GM23338 (cell line): ENCODE measurements at regions not wholly inside any gene's neighbourhood (a gene's known extent, or its start where the extent isn't known, plus 50 kb on each side); places are given as distances from the start of the nearest gene placed in this dataset.

Source experiments
- ATAC-seq: fragments of 200-7000 bp; cut with Tn5 transposase; 3 replicates; pipeline ENCODE4 v1.9.1; 2020
- DNase-seq: peaks from one replicate; pipeline ENCODE4 v3.0.0-alpha.2; 2015; ENCODE audit warnings: low spot score
- H2AFZ ChIP-seq: fragments of 200-600 bp; sonication (generic); 2 replicates; pipeline ENCODE4 v1.8.0; 2016; ENCODE audit warnings: antibody characterized with exemption, mild to moderate bottlenecking, moderate library complexity
- H3F3A ChIP-seq: fragments of 200-600 bp; sonication (generic); replicated peaks from 2 replicates; pipeline ENCODE4 v1.8.0; 2017; ENCODE audit warnings: antibody characterized with exemption, mixed run types, low read depth
- H3K27ac ChIP-seq: fragments of 200-600 bp; sonication (generic); 2 replicates; pipeline ENCODE4 v1.6.1; 2016; ENCODE audit warnings: low read depth
- H3K27me3 ChIP-seq: fragments of 200-600 bp; sonication (generic); 2 replicates; pipeline ENCODE4 v1.8.0; 2016; ENCODE audit warnings: mild to moderate bottlenecking, mixed run types, moderate library complexity; ENCODE audit not compliant: insufficient read depth
- H3K36me3 ChIP-seq: fragments of 200-600 bp; sonication (generic); 2 replicates; pipeline ENCODE4 v1.8.0; 2016; ENCODE audit warnings: mild to moderate bottlenecking; ENCODE audit not compliant: insufficient read depth
- H3K4me1 ChIP-seq: fragments of 200-600 bp; sonication (generic); 2 replicates; pipeline ENCODE4 v1.8.0; 2016; ENCODE audit warnings: mild to moderate bottlenecking, moderate library complexity; ENCODE audit not compliant: insufficient read depth
- H3K4me2 ChIP-seq: fragments of 200-600 bp; sonication (generic); 2 replicates; pipeline ENCODE4 v1.7.1; 2017; ENCODE audit warnings: mixed run types
- H3K4me3 ChIP-seq: fragments of 200-600 bp; sonication (generic); 2 replicates; pipeline ENCODE4 v1.6.1; 2016; ENCODE audit warnings: mixed run types
- H3K79me2 ChIP-seq: fragments of 200-600 bp; sonication (generic); replicated peaks from 2 replicates; pipeline ENCODE4 v1.8.0; 2017; ENCODE audit warnings: mild to moderate bottlenecking; ENCODE audit not compliant: insufficient read depth
- H3K9me2 ChIP-seq: fragments of 200-600 bp; sonication (generic); 2 replicates; pipeline ENCODE4 v1.8.0; 2017; ENCODE audit not compliant: insufficient read depth
- H4K20me1 ChIP-seq: fragments of 200-600 bp; sonication (generic); replicated peaks from 2 replicates; pipeline ENCODE4 v1.8.0; 2017; ENCODE audit warnings: mild to moderate bottlenecking; ENCODE audit not compliant: insufficient read depth
- H3K27ac Mint-ChIP-seq: 2 replicates; pipeline ENCODE4 v1.8.0; 2020; ENCODE audit warnings: inconsistent platforms, mild to moderate bottlenecking, moderate library complexity, mixed read lengths
- H3K27me3 Mint-ChIP-seq: 3 replicates; pipeline ENCODE4 v1.8.0; 2022; ENCODE audit warnings: low read depth, mild to moderate bottlenecking, moderate library complexity, mixed read lengths, inconsistent platforms; ENCODE audit not compliant: insufficient read depth, poor library complexity
- H3K36me3 Mint-ChIP-seq: 3 replicates; pipeline ENCODE4 v1.8.0; 2021; ENCODE audit warnings: low read depth, mild to moderate bottlenecking, inconsistent platforms, moderate library complexity, mixed read lengths
- H3K4me1 Mint-ChIP-seq: 3 replicates; pipeline ENCODE4 v1.8.0; 2020; ENCODE audit warnings: mild to moderate bottlenecking, inconsistent platforms, mixed read lengths
- H3K4me3 Mint-ChIP-seq: 3 replicates; pipeline ENCODE4 v1.8.0; 2021; ENCODE audit warnings: moderate library complexity, mild to moderate bottlenecking, inconsistent platforms, mixed read lengths
- H3K9me3 Mint-ChIP-seq: 3 replicates; pipeline ENCODE4 v1.8.0; 2020; ENCODE audit warnings: moderate library complexity, mild to moderate bottlenecking, inconsistent platforms, mixed read lengths
- CREB1 ChIP-seq: fragments of 250-450 bp; sonication (Bioruptor Pico); IDR thresholded peaks from 2 replicates; pipeline ENCODE4 v1.5.0; 2020; ENCODE audit warnings: low read depth, mild to moderate bottlenecking, moderate library complexity
- CTCF ChIP-seq, 2 experiments: fragments of 200-600 bp in 1 of 2; sonication (generic) in 1 of 2; conservative IDR thresholded peaks; 2 replicates each; pipeline versions ENCODE4 v1.5.1 to v1.6.1; 2016 to 2017; ENCODE audit warnings: antibody characterized with exemption in 2 of 2, low read depth in 2 of 2, mild to moderate bottlenecking in 2 of 2, moderate library complexity in 1 of 2
- EZH2 ChIP-seq: fragments of 200-600 bp; sonication (generic); IDR thresholded peaks from one replicate; pipeline ENCODE4 v1.8.0; 2017; ENCODE audit warnings: antibody characterized with exemption, mild to moderate bottlenecking, low read depth; ENCODE audit not compliant: unreplicated experiment
- EZH2phosphoT487 ChIP-seq: fragments of 200-600 bp; sonication (generic); IDR thresholded peaks from one replicate; pipeline ENCODE4 v1.8.1; 2018; ENCODE audit warnings: antibody characterized with exemption; ENCODE audit not compliant: unreplicated experiment
- REST ChIP-seq: IDR thresholded peaks from one replicate; pipeline ENCODE4 v1.6.1; 2018; ENCODE audit warnings: antibody characterized with exemption; ENCODE audit not compliant: unreplicated experiment
- ZNF462 ChIP-seq: fragments of 250-450 bp; sonication (Bioruptor Pico); IDR thresholded peaks from 2 replicates; pipeline ENCODE4 v1.5.0; 2020; ENCODE audit warnings: mild to moderate bottlenecking, moderate library complexity

- no peak for TF ChIP-seq CTCF (conservative IDR thresholded peaks at IDR 0.05; ENCODE audit: low read depth in 2 of 2)
- no peak for TF ChIP-seq ZNF462 (CRISPR knock-in tag)
- TF ChIP-seq CREB1 (CRISPR knock-in tag) = no peak
Measured at GRCh38 chr20:6410721-6411120, 287.9 kb upstream of the FERMT1 start (continued).

GRCh38 chr20:6407163-6407562 lies 284.3 kb upstream of the FERMT1 start:
- H3K27ac Mint-ChIP-seq = no peak overlapping the region
- H3K4me2 ChIP-seq = no peak overlapping the region
- no peaks in the 10 kb centered on the region for H4K20me1 ChIP-seq
- no peak overlapping the region for H2AFZ ChIP-seq
- peaks cover 3% of the 10 kb centered on the region; the same call in 1 of the 2 replicates for H3K9me2 ChIP-seq
- no peaks in the 10 kb centered on the region for H3K4me1 Mint-ChIP-seq
- H3K27me3 Mint-ChIP-seq = no peaks in the 10 kb centered on the region
- H3K4me3 ChIP-seq = no peak overlapping the region
- DNase-seq = no peak
- no peaks in the 10 kb centered on the region for H3F3A ChIP-seq
- H3K36me3 Mint-ChIP-seq = no peaks in the 10 kb centered on the region
- H3K36me3 ChIP-seq = no peaks in the 10 kb centered on the region
- H3K27ac ChIP-seq = no peak overlapping the region
- no peak overlapping the region for H3K4me3 Mint-ChIP-seq
- H3K79me2 ChIP-seq = no peaks in the 10 kb centered on the region
- no peaks in the 10 kb centered on the region for H3K9me3 Mint-ChIP-seq
- no peak for ATAC-seq
- no peaks in the 10 kb centered on the region for H3K4me1 ChIP-seq
- H3K27me3 ChIP-seq = no peaks in the 10 kb centered on the region
- no peak for TF ChIP-seq REST
- no peak for TF ChIP-seq EZH2
- no peak for TF ChIP-seq CTCF (conservative IDR thresholded peaks at IDR 0.05; ENCODE audit: low read depth in 2 of 2)
- no peak for TF ChIP-seq EZH2phosphoT487
